ENCODE measurements at regions not wholly inside any gene's neighbourhood (a gene's known extent, or its start where the extent isn't known, plus 50 kb on each side); places are given as distances from the start of the nearest gene placed in this dataset.

DNA sequence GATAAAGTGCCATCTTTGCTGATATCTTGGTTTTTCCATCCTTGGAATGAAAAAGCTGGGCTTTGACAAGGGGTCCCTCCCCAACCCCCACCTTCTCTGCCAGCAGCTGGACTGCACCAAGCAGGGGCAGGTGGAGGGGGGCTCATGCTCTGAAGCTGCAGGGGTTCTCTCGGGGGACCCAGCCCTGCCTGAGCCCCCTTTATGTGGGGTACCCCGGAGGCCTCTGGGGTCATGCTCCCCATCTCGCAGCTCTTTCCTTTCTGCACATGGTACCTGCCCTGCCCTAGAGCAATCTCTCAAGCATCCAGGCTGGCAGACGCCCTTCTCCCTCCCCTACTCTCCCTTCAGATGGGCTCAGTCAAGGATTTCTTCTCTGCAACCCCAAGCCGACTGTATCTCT lies 146.7 kb upstream of the PTPN1 start:
- TF ChIP-seq, protein P1, sequence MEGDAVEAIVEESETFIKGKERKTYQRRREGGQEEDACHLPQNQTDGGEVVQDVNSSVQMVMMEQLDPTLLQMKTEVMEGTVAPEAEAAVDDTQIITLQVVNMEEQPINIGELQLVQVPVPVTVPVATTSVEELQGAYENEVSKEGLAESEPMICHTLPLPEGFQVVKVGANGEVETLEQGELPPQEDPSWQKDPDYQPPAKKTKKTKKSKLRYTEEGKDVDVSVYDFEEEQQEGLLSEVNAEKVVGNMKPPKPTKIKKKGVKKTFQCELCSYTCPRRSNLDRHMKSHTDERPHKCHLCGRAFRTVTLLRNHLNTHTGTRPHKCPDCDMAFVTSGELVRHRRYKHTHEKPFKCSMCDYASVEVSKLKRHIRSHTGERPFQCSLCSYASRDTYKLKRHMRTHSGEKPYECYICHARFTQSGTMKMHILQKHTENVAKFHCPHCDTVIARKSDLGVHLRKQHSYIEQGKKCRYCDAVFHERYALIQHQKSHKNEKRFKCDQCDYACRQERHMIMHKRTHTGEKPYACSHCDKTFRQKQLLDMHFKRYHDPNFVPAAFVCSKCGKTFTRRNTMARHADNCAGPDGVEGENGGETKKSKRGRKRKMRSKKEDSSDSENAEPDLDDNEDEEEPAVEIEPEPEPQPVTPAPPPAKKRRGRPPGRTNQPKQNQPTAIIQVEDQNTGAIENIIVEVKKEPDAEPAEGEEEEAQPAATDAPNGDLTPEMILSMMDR (IDR thresholded peaks at IDR 0.05; ENCODE audit: low read depth, low read length): no peak
- TF ChIP-seq POLR2A (IDR thresholded peaks at IDR 0.05; ENCODE audit: extremely low read depth, insufficient read length) (no peak), MYC (IDR thresholded peaks at IDR 0.05; ENCODE audit: low read depth, low read length) (no peak)
- TF ChIP-seq, protein P2, sequence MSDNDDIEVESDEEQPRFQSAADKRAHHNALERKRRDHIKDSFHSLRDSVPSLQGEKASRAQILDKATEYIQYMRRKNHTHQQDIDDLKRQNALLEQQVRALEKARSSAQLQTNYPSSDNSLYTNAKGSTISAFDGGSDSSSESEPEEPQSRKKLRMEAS (IDR thresholded peaks at IDR 0.05; ENCODE audit: low read depth, low read length): no peak

All from NB4 (cell line).